NCI-H748 treated with DMSO at 0.1 percent for 48 hours (cell line): ENCODE measurements at regions not wholly inside any gene's neighbourhood (a gene's known extent, or its start where the extent isn't known, plus 50 kb on each side); places are given as distances from the start of the nearest gene placed in this dataset.

Experiments
- DNase-seq: peaks from one replicate; lab custom pipeline; 2025; lab: John Stamatoyannopoulos, UW

DNA sequence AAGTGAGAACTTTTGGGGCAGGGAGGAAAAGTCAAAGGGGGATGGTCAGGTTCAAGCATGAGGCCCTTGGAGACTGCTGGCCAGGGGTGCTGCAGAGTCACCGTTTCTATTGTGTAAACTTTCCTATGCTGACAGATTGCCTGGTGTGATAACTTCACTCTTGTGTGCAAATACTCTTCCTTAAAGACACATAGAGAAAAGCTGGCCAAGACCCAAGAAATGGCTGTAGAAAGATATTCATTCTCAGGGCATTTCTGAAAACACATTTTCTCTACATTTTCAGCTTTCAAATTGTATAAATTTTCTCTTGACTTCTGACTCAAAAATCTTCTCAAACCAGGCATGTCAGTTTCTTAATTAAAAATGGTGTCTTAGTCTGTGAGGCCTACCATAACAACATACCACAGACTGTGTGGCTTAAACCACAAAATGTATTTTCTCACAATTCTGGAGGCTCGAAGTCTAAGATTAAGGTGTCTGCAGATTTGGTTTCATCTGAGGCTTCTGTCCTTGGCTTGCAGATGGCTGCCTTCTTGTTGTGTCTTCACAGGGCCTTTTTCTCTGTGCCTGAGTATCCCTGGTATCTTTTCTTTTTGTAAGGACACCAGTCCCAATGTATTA lies 304.5 kb downstream of the KCNRG start:
- DNase-seq = no peak

DNA sequence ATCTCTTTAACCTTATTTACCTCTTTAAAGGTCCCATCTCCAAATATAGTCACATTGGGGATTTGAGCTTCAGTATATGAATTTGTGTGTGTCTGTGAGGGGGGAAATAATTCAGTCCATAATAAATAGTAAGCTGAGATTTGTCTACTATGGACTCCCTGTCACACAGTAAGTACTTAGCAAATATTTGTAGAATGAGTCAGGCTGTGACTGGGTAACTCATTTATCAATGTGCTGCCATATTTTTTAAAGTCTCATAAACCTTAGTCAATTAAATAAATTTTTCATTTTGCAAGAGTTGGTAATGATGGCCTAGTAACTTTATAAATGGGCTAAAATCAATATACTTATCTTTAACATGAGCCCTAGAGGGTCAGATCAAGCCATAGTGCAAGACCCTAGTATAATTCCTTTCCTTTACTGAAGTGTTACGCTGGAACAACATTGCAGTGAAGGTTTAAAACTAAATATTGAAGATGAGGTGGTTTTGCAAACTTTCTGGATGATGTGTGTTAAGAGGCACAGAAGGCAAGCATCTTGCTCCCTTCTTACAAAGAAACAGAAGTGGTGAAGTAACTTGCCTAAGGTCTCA lies 305.1 kb downstream of the KCNRG start:
- peak; percentile 46 for DNase-seq

DNA sequence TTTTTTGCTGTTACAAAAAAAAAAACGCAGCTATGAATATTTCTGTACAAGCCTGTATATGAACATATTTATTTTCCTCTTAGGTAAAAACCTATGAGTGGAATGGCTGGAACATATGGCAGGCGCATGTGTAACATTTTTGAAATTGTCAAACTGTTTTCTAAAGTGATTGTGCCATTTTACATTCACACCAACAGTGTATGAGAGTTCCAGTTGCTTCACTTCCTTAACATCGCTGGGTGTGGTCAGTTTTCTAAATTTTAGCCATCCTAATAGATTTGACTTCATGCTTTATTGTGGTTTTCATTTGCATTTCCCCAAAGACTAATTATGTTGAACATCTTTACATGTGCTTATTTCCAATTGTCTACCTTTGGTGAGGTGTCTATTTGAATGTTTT lies 306.8 kb downstream of the KCNRG start:
- no peak for DNase-seq

DNA sequence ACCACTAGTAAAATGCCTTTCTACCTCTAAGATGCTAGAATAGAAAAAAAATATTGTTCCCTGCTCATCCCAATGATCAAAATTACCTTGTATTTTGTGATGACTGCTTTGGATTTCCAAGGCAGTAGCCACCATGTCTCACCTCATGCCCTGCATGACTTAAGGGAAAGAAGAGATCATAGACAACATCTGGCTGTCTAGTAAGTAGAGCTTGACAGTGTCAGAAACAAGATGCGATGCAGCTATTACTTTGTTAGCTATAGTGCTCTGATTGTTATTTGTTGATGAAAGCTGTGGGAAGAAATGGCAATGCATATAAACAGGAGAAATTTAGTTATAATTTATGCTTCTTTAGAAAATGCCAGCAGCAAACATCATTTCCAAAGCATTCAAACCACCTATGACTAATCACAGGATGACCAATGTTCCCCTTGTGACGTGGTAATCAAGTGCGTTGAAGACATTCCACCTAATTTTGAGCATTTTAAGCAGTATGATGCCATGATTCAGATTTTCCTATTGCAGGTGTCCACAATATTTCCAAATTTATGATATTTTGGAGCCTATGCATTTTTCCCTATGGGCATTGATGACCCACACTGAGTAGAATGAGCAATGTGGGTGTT lies 308.3 kb downstream of the KCNRG start:
- DNase-seq = no peak

DNA sequence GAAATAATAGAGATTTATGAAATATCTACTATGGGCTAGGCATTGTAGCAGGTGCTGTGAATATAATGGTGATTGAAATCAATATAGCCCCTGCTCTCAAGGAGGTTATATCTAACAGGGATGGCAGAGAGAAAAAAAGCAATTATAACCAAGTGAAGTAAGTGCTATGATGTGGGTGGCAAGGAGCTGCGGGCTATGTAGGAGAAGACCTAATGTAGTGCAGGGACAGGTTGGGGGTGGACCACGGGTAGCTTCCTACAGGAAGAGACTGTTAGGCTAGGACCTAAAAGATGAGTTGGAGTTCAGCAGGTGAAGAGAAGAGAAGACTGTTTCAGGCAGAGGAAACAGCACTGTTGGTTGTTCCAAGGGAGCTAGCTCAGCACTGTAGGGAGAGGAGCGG lies 311.0 kb downstream of the KCNRG start:
- no peak for DNase-seq

DNA sequence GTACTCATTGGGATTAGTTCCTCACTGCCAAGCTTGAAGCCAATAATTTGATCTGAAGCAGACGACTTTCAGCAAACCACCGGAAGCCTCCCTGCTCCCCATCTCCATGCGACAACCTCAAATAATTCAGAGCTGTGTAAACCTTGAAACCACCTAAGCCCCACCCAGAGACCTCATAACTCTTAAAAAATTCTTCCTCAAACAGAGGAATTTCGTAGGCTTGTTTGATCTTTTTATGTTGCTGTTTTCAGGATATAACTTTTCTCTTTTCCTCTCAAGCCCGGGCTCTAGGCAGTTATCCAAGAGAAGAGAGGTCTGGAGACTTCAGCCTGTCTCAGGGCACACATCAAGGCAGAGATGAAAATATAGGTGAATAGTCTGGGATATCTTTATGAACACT lies 311.6 kb downstream of the KCNRG start:
- DNase-seq = no peak

DNA sequence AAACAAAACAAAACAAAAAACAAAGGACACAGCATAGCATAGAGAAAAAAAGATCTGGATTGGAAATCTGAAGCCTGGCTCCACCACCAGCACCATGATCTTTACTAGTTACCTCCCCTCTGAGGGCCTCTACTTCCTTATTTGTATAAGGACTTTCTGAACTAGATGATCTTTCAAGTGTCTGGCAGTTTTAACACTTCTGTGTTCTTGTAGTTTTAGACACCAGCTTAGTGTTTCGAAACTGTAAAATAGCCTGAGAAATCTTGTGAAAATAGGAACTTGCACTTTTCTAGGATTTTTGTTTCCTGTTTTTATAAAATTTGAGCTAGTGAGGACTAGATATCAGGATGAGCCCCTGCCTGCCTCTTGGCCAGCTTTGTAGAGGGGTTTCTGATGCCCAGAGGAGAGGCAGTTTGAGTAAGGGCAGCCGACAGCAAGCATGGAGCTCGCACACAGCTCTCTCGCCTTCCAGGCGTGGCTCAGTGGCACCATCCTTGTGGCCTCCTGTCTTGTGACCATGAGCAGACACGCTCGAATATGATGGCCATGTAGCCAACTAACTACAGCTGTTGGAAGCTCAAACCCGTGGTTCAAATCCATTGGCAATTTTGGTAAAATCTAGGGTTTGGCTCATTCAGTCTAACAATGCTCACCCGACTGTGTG lies 319.0 kb downstream of the KCNRG start:
- DNase-seq = no peak

DNA sequence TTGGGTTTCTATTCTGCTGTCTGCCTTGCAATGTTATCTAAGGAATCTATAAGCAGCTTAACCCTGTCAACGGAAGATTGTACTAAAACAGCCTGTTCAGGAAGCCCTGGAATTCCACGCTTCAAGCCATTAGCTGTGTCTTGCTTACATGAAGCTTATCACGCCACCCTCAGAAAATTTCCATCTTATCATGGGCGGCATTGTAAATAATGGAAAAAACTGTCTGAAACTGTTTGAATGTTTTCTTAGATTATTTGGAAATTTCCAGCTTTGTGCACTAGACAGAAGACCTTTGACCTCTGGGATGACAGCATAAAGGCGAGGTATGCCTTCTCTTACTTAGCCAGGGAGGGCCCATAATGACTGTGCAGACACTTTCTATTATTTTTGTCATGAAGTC lies 319.7 kb downstream of the KCNRG start:
- no peak for DNase-seq

DNA sequence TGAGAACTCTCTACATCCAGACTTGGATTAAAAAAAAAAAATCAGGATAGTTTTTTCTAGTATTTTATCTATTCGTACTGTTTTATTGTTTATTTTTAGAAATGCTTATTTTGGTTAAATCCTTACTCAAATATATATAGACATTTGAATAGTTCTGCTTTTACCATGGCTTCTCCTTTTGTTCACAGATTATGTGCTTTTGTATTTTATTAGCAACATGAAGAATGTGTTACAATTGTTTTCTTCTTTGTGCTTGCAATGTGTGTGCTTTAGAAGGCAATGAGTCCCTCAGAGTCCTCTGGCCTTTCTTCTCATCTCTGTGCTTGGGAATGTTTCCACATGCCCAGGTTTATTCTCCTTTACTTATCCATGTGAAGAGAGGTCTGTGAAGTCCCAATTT lies 324.0 kb downstream of the KCNRG start:
- DNase-seq = no peak

DNA sequence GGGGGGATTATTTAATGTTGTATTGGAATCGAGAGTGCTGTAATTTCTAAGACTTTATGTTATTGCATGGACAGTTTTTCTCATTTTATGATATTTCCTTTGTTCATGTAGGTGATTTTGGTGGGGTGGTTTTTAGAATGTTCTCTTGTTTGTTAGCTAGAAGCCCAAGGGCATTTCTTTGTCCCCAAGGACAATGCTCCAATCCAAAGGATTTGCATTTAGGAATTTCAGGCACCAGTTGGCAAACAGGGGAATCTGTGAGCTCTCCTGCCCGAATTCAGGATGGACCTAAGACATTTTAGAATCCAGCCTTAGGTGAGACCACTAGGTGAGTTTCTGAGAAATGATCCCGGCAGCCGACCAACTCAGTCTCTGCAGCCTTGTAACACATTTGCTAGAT lies 324.9 kb downstream of the KCNRG start:
- no peak for DNase-seq

DNA sequence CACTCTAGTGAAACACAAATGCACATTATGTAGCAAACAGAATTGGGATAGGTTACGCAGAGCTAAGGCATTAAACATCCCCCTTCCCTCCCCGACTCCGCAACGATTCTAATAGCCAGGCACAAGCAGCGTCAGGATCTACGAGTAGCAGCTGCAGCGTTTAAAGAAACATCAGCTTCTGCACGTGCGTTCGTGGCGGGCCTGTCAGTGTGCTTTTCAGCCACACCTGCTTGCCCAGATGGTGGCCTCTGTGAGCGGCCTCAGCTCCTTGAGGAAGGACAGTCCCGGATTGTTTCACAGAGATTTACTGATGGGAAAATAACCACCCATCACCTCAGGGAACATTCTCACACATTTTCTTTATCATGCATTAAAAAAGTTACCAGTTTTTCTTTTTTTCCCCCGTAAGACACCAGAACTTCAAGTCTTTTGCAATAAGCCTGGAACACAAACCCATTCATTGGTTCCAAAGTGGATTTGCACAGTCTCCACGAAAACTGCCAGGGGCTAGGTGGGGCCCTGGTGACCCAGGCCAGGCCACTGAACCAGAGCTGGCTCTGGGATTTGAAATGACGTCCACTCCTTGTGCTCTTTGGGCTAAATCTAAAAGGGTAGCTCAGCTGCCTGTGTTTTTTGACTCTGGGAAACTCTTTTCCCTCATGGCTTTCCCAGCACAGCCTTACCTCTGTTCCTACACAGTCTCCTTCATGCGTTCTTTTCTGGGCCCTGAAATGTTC lies 325.5 kb downstream of the KCNRG start:
- DNase-seq = no peak

DNA sequence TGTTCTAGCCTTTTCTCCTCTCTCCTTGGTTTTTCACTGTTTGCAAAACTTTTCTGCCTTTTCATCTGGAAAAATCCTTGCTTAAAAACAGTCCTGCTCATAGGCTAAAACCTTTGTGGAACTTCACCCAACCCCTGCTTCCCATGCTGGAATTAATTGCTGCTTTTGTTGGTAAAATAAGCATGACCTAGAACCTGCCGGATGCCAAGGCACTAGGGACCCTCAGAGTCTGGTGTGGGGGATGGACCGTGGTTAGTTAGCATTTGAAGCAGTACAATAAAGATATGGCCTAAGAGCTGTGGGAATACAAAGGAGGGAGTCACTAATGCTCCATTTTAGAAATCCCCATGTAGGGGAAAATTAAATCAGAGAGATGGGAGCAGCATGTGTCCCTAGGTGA lies 326.3 kb downstream of the KCNRG start:
- no peak for DNase-seq

DNA sequence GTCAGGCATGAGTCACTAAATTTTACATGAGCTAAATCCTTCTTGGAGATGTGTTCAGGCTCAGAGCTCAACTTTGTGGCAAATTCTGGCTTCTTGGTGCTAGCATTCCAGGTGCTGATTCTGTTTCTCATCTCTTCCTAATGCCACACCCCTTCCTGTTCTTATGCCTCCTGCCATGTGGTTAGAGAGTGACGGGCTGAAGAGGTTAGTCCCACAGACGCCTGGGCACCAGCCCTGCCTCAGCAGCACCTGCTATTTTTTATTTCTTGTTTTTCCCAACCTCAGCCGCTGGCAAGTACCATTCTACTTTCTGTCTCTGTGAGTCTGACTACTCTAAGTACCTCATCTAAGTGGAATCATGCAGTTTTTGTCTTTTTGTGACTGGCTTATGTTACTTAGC lies 329.5 kb downstream of the KCNRG start:
- no peak for DNase-seq

DNA sequence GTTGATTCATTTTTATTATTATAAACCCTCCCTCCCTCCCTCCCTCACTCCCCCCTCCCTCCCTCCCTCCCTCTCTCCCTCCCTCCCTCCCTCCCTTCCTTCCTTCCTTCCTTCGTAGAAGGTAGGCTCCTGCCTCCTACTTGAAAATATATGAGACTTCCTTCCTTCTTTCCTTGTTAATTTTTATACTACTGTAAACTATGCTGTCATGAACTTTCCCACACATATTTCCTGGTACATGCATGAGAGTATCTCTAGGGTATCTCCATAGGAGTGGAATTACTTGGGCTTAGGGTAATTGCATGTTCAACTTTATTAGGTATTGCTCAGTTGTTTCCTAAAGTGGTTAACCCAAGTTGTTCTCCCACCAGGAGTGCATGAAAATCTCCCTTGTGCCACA lies 330.6 kb downstream of the KCNRG start:
- no peak for DNase-seq

DNA sequence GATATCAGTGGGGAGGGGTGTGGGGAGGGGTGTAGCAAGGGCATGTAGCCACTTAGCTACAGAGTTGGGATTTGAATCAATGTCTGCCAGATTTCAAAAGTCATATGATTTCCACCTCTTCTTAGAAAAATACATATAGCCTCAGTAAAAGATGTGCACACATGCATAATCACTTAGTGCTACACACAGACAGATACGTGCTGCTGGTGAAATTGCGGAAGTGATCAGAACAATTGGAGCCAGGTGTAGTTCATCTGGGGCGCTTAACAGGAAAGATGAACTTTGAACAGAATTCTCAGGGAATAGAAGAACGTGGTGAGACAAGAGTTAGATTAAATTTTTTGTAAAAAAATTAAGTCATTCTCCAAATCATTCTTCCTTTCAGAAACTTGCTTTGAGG lies 333.1 kb downstream of the KCNRG start:
- no peak for DNase-seq

DNA sequence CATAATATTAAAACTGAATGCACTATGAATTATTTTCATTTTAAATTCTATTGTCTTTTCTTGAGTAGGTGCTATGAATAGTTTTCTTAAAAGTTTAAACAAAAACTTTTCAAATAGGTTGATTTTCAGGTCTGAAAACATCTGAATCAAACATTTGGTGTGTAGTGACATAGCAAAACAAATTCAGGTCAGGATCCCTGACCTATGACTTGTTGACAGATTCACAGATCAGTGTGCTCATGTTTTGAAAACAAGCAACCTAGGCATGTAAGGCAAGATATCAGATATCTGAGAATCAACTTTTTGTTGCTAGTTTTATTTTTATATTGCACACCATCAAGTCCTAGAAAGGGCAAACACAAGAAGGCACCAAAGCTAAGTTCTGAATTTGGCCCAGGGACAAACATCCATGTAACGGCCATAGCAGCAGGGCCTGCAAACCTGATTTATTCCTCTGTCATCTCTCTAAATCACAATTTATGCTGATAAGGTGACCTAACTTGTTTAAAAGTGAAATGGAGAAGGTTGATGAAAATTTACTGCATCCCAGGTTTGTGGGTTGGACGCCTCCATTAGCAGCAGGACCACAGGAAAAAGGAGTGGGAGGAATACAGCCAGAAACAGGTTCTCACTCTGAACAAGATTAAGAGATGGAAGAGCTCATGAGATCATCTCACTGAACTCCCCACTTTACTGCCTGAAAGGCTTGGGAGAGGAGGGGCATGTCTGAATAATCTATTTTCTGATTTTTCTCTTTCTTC lies 337.7 kb downstream of the KCNRG start:
- DNase-seq = no peak

DNA sequence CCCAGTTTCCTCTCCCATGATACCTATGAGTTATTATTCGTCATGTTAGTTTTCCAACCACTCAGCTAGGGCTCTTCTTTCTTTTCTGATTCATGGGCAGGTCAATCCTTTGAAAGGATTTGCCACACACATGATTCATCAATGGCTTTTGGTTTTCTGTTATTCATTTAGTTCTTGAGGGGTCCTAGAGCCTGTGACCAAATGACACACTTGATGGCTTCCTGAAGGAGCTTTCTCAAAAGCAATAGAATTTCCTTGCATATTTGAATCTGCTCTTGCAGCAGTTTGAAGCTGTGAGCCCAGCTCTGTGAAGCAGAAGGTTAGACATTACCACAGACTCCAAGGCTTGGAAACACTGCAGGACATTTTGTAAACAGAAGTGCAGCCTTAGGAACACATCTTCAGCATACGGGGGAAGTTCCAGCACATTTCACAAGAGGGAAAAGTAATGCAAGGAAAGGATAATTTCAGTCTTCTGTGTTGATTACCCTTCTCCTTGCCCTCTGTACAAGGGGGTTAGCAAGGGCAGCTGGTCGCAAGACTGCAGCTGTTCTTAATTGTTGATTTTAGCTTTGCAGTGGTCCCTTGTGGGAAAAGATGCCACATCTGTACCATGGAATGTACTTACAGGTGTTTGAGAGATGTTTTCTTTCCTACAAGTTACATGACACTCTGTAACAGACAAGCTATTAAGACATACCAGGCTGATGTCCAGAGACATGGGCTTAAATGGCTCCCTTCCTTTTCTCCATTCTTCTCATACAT lies 338.6 kb downstream of the KCNRG start:
- no peak for DNase-seq

DNA sequence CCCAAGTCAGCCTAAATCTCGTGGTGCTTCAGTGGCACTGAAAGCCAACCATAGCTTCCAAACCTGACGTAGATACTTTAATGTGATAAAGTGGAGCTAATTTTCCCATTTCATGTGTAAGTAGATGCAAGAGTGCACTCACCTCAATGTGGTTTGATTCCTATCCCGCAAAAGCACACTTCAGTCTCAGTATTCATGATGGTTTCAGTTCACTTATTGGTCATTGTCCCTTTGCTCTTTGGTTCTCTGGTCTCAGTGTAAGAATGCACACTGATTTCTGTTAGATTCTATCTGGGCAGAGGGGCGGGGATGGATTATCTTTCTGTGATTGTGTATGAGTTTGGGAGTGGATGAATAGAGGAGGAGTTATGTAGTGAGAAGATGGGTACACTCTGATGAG lies 340.6 kb downstream of the KCNRG start:
- no peak for DNase-seq

DNA sequence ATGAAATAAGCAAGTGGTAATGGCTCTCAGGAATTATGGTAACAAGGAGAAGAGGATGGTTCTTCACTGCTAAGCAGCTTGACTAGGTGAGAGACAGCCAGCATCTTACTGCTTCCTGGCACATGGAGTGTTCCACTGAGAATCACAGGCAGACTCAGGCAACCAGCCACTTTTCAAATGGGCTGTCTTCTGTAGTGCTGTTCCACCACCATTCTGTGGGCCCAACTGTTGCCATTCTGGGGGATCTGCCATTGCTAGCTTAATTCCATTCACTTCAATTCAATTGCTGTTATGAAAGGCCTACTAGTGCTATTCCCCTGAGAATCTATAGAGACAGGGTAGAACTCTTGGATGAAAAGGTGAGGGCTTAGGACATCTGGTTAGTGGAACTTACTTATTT lies 341.9 kb downstream of the KCNRG start:
- no peak for DNase-seq

DNA sequence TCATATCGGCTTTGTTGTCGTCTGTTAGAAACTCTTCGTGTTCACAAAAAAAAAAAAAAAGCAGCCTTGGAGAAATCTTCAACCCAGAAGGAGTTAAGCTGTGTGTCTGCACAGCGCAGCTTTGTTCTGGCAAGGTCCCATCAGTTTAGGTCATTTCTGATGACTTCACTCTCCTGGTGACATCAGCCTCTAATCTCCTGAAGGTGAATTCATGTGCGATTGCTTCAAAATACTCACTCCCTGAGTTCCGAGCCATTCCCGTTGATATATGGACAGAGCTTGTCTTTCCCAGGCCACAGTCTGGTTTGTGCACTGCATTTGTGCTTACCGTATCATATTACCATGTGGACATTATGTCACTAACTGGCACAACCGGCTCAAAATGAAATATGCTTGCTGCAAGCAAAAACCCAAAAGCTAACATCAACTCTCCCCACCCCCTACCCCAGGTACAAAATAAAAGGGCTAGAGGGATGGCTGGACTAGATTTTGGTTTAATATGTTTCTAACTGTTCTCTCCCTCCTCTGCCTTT lies 342.4 kb downstream of the KCNRG start:
- peak; percentile 85 for DNase-seq
